ENCODE measurements at regions not wholly inside any gene's neighbourhood (a gene's known extent, or its start where the extent isn't known, plus 50 kb on each side); places are given as distances from the start of the nearest gene placed in this dataset.

DNA sequence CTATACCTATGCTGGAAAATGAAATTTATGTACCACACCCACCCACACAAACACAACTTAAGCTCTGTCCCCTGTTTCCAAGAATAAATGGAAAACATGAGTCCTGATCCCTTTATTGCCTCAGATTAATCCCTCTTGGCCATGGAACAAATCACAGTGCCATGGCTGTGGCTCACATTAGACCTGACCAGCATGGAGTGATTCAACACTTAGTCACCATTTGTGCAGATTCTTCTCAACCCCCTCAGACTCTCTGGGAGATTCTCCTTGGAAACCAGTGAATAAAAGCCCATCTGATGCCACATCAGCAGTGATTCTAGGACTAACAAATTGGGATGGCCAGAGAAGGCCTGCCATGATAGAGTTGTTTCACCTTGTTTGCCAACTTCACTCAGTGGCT lies 204.4 kb upstream of the TMEM72 start:
- TF ChIP-seq, protein P1, sequence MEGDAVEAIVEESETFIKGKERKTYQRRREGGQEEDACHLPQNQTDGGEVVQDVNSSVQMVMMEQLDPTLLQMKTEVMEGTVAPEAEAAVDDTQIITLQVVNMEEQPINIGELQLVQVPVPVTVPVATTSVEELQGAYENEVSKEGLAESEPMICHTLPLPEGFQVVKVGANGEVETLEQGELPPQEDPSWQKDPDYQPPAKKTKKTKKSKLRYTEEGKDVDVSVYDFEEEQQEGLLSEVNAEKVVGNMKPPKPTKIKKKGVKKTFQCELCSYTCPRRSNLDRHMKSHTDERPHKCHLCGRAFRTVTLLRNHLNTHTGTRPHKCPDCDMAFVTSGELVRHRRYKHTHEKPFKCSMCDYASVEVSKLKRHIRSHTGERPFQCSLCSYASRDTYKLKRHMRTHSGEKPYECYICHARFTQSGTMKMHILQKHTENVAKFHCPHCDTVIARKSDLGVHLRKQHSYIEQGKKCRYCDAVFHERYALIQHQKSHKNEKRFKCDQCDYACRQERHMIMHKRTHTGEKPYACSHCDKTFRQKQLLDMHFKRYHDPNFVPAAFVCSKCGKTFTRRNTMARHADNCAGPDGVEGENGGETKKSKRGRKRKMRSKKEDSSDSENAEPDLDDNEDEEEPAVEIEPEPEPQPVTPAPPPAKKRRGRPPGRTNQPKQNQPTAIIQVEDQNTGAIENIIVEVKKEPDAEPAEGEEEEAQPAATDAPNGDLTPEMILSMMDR (IDR thresholded peaks at IDR 0.05), result no peak
- no peak for TF ChIP-seq EZH2 (IDR thresholded peaks at IDR 0.05; ENCODE audit: borderline replicate concordance, insufficient read depth, low read depth, low read length, poor library complexity, severe bottlenecking)

All from B cell (primary cell).